PC-3 (cell line): ENCODE measurements at regions not wholly inside any gene's neighbourhood (a gene's known extent, or its start where the extent isn't known, plus 50 kb on each side); places are given as distances from the start of the nearest gene placed in this dataset.

Experiments used
- ATAC-seq: fragments of 200-7000 bp; cut with Tn5 transposase; 2 replicates; pipeline ENCODE4 v1.9.1; 2020; ENCODE audit warnings: mild to moderate bottlenecking, moderate library complexity
- BruUV-seq: library from RNA; stranded (reverse); fragments of 400-500 nt; replicated peaks from 2 replicates; lab custom pipeline; 2021; lab: Mats Ljungman, UMichigan
- CTCF ChIA-PET: fragments of 300-600 bp; sonication (Branson Sonifier 250); formaldehyde crosslinking; loops from one replicate; lab custom pipeline; 2022; ENCODE audit warnings: antibody characterized with exemption; lab: Charles Lee
- POLR2A ChIA-PET: fragments of 300-600 bp; sonication (Branson Sonifier 250); formaldehyde crosslinking; loops from one replicate; lab custom pipeline; 2022; ENCODE audit warnings: antibody characterized with exemption; ENCODE audit not compliant: unreplicated experiment; lab: Charles Lee
- DNase-seq: peaks from one replicate; pipeline ENCODE4 v3.0.0-alpha.2; 2015
- H2AFZ ChIP-seq: fragments of 300-600 bp; sonication (generic); 2 replicates; pipeline ENCODE4 v1.6.0; 2016; ENCODE audit warnings: antibody characterized with exemption, low read length
- H3F3A ChIP-seq: fragments of 300-600 bp; sonication (generic); one replicate; pipeline ENCODE4 v1.6.0; 2017; ENCODE audit warnings: antibody characterized with exemption, low read length, control low read depth, mild to moderate bottlenecking; ENCODE audit not compliant: unreplicated experiment
- H3K27ac ChIP-seq: fragments of 300-600 bp; sonication (generic); 2 replicates; pipeline ENCODE4 v1.5.1; 2016; ENCODE audit warnings: mild to moderate bottlenecking, low read length
- H3K27me3 ChIP-seq: fragments of 300-600 bp; sonication (generic); 2 replicates; pipeline ENCODE4 v1.6.1; 2016; ENCODE audit warnings: low read length, mixed read lengths
- H3K36me3 ChIP-seq: fragments of 300-600 bp; sonication (generic); 2 replicates; pipeline ENCODE4 v1.6.1; 2016; ENCODE audit warnings: low read depth, mixed run types, low read length, mixed read lengths
- H3K4me1 ChIP-seq: fragments of 300-600 bp; sonication (generic); 2 replicates; pipeline ENCODE4 v1.5.1; 2016; ENCODE audit warnings: low read length; ENCODE audit not compliant: insufficient read depth
- H3K4me2 ChIP-seq: fragments of 300-600 bp; sonication (generic); 2 replicates; pipeline ENCODE4 v1.6.0; 2016; ENCODE audit warnings: low read length
- H3K4me3 ChIP-seq: fragments of 300-600 bp; sonication (generic); 2 replicates; pipeline ENCODE4 v1.5.1; 2016; ENCODE audit warnings: mild to moderate bottlenecking, low read length, mixed read lengths
- H3K79me2 ChIP-seq: fragments of 300-600 bp; sonication (generic); 2 replicates; pipeline ENCODE4 v1.6.1; 2017; ENCODE audit warnings: low read length, mixed read lengths
- H3K9ac ChIP-seq: fragments of 300-600 bp; sonication (generic); 2 replicates; pipeline ENCODE4 v1.6.0; 2016; ENCODE audit warnings: mild to moderate bottlenecking, low read length
- H3K9me2 ChIP-seq: fragments of 300-600 bp; sonication (generic); replicated peaks from 2 replicates; pipeline ENCODE4 v1.6.1; 2016; ENCODE audit warnings: mixed run types, low read length, mixed read lengths
- H3K9me3 ChIP-seq: fragments of 300-600 bp; sonication (generic); 2 replicates; pipeline ENCODE4 v1.6.1; 2016; ENCODE audit warnings: low read length, mixed read lengths
- H4K20me1 ChIP-seq: fragments of 300-600 bp; sonication (generic); 2 replicates; pipeline ENCODE4 v1.6.1; 2016; ENCODE audit warnings: low read length, mixed read lengths
- CTCF ChIP-seq: fragments of 300-600 bp; sonication (generic); conservative IDR thresholded peaks from 2 replicates; pipeline ENCODE4 v1.5.1; 2017; ENCODE audit warnings: antibody characterized with exemption, low read depth, mild to moderate bottlenecking, low read length
- EZH2 ChIP-seq: fragments of 300-600 bp; sonication (generic); IDR thresholded peaks from one replicate; pipeline ENCODE4 v1.6.1; 2017; ENCODE audit warnings: antibody characterized with exemption, mild to moderate bottlenecking, low read length; ENCODE audit not compliant: unreplicated experiment
- EZH2phosphoT487 ChIP-seq: fragments of 300-600 bp; sonication (generic); IDR thresholded peaks from 2 replicates; pipeline ENCODE4 v1.6.1; 2018; ENCODE audit warnings: mild to moderate bottlenecking, antibody characterized with exemption, low read length, borderline replicate concordance
- intact Hi-C: fragments of 100-400 bp; cut with micrococcal nuclease; formaldehyde crosslinking; loops from 2 replicates; pipeline ENCODE4 v1.9.0; 2023

GRCh38 chr3:4053975-4054374 lies 249.2 kb upstream of the SETMAR start:
- H3K9me2 ChIP-seq: no peaks in the 10 kb centered on the region
- no peaks in the 10 kb centered on the region for H3K36me3 ChIP-seq
- POLR2A ChIA-PET: no interaction called here
- no peak overlapping the region for H2AFZ ChIP-seq
- H3K27me3 ChIP-seq: no peaks in the 10 kb centered on the region
- H3F3A ChIP-seq: no peaks in the 10 kb centered on the region
- ATAC-seq: no peak
- H3K9ac ChIP-seq: no peak overlapping the region
- H3K27ac ChIP-seq: no peak overlapping the region
- no peak overlapping the region for H3K4me2 ChIP-seq
- CTCF ChIA-PET: no interaction called here
- no peaks in the 10 kb centered on the region for H3K79me2 ChIP-seq
- no peak for DNase-seq
- intact Hi-C loops: no loop called here
- H3K9me3 ChIP-seq: peaks cover 6% of the 10 kb centered on the region; the same call in 1 of the 2 replicates
- BruUV-seq: no TSS peak
- no peaks in the 10 kb centered on the region for H4K20me1 ChIP-seq
- TF ChIP-seq CTCF (no peak), EZH2phosphoT487 (no peak), EZH2 (no peak)
- H3K4me3 ChIP-seq: no peak overlapping the region
- H3K4me1 ChIP-seq: no peaks in the 10 kb centered on the region

- ChIA-PET POLR2A (no interaction called here), CTCF (no interaction called here)
- no peak for DNase-seq
These were observed 243.1 kb upstream of the SETMAR start for GRCh38 chr3:4060064-4060463.

GRCh38 chr3:4060603-4061002 lies 242.6 kb upstream of the SETMAR start:
- TF ChIP-seq EZH2phosphoT487 (no peak), EZH2 (no peak), CTCF (no peak)
- ChIA-PET CTCF (no interaction called here), POLR2A (no interaction called here)
- Histone ChIP-seq H4K20me1 (no peaks in the 10 kb centered on the region), H3K27me3 (no peaks in the 10 kb centered on the region), H3K36me3 (no peaks in the 10 kb centered on the region), H2AFZ (no peak overlapping the region), H3K27ac (no peak overlapping the region), H3K4me3 (no peak overlapping the region), H3K4me1 (no peaks in the 10 kb centered on the region), H3K9me2 (no peaks in the 10 kb centered on the region), H3K9ac (no peak overlapping the region), H3K4me2 (no peak overlapping the region), H3K9me3 (peaks cover 4% of the 10 kb centered on the region; the same call in 1 of the 2 replicates), H3F3A (no peaks in the 10 kb centered on the region), H3K79me2 (no peaks in the 10 kb centered on the region)
- DNase-seq (no peak), ATAC-seq (no peak)
- no TSS peak for BruUV-seq
- intact Hi-C loops: no loop called here

More at GRCh38 chr3:4060064-4060463, 243.1 kb upstream of the SETMAR start:
- Histone ChIP-seq H3K4me1 (no peaks in the 10 kb centered on the region), H4K20me1 (no peaks in the 10 kb centered on the region), H3K4me3 (no peak overlapping the region), H3K9me2 (no peaks in the 10 kb centered on the region), H3K27me3 (no peaks in the 10 kb centered on the region), H2AFZ (no peak overlapping the region), H3K9ac (no peak overlapping the region), H3K4me2 (no peak overlapping the region), H3K36me3 (no peaks in the 10 kb centered on the region), H3K9me3 (peaks cover 6% of the 10 kb centered on the region; the same call in 1 of the 2 replicates), H3K27ac (no peak overlapping the region), H3K79me2 (no peaks in the 10 kb centered on the region), H3F3A (no peaks in the 10 kb centered on the region)
- ATAC-seq: no peak
- intact Hi-C loops: no loop called here
- no TSS peak for BruUV-seq
- TF ChIP-seq CTCF (no peak), EZH2 (no peak), EZH2phosphoT487 (no peak)
